T-helper 1 cell treated with Interleukin-12 subunit alpha and Interleukin-12 subunit beta and Interleukin-4 antibody, amounts not matched to agents 30 ng/mL and 1 ng/mL, for 36 hours (primary cell): ENCODE measurements at regions not wholly inside any gene's neighbourhood (a gene's known extent, or its start where the extent isn't known, plus 50 kb on each side); places are given as distances from the start of the nearest gene placed in this dataset.
"Not testable (repeated sequence)": the region's sequence is repeated elsewhere in the genome, so short reads cannot be mapped to it uniquely, and the experiment has no call there.

Source experiments
- intact Hi-C: fragments of 100-400 bp; cut with micrococcal nuclease; formaldehyde crosslinking; loops from one replicate; pipeline ENCODE4 v1.15.1; 2024

DNA sequence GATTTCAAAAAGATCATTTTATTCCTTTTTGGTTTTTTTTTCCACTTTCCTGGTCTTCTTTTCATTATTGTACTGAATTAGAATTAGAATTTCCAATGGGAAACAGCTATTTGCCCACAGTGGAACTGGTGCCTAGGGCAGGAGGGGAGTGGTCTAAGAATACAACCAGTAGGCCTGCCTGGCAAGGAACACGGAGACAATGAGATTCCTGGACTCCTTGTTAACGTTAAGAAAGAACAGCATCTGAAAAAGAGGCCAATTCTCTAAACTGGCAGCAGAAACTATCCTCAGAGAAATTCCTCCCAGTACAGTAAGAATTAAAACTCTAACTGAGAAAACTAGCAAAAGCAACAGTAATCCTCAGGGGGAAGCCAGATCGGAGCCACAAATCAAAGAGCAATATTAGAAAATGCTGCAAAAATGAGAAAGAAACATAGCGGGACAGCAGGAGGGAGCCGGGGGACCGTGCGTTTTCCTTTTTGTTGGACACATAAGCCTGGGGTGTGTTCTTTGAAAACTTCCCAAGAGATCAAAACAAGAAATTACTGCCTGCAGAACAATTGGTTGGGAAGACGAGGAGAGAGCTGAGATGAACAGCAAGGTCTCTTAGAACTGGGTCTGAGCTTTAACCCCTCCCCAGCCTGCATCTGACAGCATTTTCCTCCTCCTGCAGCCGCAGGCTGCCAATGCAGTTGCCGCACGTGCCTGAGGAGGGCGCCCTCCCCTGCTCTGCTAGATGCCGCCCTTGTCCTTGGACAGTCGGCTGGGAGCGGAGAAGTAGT lies 776.0 kb downstream of the TSN start:
- intact Hi-C loops = no loop called here

DNA sequence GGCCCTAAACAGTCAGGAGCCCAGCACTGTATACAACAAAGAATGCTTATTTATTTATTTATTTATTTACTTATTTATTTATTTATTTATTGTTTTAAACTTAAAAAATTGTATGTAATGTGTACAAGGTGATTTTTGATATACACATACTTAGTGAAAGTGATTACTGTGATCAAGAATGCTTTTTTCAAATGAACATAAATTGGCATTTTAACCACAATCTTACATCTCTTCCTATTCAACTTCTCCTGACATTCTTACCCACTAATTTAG lies 776.6 kb downstream of the TSN start:
- intact Hi-C loops = no loop called here

DNA sequence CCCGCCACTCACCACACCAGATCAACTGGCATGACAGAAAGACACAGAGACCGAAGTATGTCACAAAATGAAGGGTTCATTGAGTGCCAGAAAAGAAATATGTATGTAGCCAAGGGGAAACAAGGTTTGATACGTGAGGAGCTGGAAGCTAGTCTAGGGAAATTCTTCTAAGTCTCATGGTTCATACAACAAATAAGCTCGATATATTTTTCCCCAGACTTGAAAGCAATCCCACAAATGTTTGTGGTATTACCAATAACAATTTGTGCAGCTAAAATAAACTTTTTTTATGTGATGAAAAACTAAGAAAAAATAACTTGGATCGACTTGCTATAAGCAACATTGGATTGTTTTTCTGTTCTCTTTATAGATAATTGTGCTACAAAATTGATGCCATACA lies 777.0 kb downstream of the TSN start:
- intact Hi-C loops = no loop called here

DNA sequence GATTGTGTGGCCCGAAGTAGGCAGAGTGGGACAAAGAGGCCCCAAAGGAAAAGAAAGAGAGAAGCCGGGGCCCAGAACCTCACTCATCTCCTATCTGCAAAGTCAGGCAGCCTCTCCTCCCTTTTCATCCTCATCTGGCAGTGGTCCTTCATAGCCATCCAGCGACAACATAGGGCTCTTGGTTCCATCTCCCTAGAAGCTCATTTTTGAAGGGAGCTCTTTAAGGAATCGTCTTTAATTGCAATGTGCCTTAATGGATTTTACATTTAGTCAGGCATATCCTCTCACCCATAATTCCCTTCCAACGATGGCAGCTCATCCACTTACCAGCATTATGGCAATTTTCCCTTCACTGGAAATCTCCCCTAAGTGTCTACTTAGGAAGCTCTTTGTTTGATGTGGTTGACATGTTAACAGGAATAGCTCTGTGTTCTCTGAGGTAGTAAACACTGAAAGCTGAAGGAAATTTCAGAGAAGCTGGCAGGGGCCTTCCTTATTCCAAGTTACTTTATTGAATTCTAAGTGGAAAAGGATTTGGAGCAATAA lies 780.6 kb downstream of the TSN start:
- intact Hi-C loops = no loop called here

DNA sequence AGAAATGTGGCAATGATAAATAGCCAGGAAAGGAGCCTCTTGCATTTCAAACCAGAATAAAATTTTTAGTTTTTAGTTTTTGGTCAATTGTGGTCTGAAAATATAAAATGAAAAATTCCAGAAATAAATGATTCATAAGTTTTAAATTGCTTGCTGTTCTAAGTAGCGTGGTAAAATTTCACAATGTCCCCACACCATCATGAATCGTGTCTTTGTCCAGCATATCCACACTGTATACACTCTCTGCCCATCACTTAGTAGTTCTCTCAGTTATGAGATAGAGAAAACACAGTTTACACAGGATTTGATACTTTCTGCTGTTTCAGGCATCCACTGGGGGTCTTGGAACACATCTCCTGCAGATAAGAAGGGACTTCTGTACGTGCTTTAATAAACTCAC lies 783.9 kb downstream of the TSN start:
- intact Hi-C loops = no loop called here

DNA sequence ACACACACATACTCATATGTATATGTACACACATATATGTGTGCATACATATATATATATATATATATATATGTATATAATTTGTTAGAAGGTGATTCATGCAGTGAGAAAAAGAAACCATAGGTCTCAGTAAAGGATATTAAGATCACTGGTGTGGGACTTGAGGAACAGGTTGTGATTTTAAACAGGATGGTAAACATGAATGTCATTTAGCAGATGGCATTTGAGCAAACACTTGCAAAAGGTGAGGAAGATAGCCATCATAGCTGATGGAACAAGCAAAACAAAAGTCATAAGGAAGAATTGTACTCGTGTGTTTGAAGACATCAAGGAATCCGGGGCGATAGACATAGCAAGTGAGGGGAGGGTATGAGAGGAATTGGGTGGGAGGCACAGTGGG lies 784.5 kb downstream of the TSN start:
- intact Hi-C loops = no loop called here

DNA sequence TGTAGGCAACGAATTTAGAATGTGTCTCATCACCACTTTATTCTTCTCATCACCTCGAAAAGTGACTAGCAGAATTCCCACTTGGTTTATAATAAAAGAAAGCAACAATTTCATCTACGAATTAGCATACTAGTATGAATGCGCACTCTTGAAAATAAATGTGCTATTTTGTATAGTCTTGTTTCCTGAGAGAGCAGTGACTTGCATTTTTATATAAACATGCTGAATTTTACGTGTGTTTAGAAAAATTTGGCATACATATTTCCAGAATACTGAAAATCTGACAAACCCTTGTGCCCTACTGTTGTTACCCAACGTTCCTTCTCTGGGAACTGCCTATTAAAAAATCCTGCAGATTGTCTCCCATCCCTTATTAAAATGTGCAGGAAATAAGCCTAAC lies 786.8 kb downstream of the TSN start:
- intact Hi-C loops = no loop called here

DNA sequence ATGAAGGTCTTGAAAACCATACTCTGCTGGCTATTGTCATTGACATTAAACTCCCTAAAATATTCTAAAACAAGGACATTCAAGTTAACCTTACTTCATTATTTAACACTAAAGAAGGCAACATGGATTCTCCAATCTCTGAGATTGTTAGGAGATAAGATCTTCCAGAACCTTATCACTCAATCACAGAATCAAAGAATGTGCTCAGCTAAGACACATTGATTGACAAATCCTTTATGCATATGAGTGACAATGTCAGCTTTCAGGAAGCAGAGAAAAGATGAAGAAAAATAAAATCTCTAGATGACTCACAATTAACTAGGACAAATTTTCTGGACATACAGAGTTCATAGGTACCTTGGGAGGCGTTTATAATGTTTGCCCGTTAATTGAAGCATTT lies 787.2 kb downstream of the TSN start:
- intact Hi-C loops = no loop called here

DNA sequence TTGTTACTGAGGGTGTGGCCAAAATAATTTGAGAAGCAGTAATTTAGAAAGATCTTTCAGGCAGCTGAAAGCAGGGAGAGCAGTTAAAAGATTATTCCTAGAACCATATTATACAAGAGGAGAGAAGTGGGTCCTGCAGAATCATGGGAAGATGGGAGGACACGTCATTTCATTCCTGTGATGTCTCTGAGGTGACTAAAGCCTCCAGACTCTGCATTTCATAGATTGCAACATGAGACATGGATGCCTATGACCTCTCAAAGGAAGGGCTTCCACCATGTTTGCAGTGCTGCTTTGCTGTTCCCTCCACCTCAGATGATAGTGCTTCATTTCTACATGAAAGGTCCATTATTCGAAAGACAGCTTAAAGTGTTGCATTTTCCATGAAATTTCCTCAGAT lies 788.4 kb downstream of the TSN start:
- intact Hi-C loops = no loop called here

DNA sequence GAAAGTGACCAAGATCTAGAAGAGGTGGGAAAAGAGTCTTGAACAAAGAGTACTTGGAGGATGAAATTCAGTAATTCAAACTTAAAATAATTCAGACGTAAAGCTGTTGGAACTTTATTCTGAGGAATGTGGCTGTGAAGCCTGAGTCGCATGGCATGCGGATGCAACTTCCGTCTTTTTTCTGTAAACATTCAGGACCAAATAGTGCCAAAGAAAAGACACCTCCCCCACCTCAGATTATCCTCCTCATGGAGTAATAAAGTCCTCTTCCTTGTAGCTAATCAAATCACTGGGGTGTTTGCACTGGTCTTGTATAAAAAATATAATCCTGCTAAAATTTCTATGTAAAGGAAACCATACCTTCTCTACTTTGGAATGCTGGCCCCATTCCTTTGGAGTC lies 790.4 kb downstream of the TSN start:
- intact Hi-C loops = no loop called here

DNA sequence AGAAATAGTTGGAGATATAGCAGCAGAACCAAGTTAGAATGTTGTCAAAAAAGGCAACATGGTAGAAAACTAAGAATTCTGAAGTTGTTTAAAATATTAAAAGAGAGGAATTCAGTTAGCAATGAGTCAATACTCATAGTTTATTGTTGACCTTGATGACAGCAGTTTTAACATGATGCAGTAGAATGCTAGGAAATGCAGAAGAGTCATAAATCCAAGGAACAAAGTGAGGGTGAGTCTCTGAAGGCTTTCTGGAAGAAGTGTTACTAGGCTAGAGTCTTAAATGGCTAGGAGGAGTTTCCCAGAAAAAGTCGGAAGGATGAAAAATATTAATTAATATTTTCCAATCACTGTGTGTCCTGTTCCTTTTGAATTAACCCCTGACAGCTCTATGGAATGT lies 807.3 kb downstream of the TSN start:
- intact Hi-C loops = no loop called here

DNA sequence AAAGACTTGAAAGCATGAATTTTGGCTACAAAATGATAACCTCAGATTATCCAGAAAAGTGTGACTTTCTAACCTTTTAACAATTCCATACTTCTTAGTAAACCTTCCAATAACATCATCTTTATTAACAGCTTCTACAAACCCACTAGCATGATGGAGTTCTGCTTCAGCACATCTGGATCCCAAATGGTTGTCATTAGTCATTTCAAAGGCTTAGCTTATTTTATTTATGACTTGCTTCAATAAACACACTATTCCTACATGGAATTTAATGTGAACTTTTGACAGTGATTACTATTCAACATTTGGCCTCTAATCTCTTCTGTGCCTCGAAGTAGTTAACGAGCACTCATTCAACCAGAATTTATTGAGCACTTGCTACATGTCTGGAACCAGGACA lies 808.3 kb downstream of the TSN start:
- intact Hi-C loops = no loop called here

DNA sequence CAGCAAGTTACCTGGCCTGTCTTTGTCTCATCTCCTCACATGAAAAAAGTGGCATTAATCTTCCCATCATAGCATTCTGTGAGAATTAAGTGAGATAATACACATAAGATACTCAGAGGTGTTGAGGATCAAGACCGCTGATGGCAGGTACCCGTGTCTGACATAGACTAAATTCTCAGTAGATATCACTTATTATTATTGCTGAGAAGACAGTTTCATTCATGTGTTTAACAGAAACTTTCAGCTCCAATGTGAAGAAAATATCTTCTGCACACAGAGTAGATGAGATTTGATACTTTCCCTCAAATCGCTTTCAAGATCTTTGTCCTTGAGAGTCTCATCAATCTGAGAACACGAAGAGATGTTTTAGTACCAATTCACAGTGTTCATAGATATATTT lies 809.4 kb downstream of the TSN start:
- intact Hi-C loops = no loop called here

DNA sequence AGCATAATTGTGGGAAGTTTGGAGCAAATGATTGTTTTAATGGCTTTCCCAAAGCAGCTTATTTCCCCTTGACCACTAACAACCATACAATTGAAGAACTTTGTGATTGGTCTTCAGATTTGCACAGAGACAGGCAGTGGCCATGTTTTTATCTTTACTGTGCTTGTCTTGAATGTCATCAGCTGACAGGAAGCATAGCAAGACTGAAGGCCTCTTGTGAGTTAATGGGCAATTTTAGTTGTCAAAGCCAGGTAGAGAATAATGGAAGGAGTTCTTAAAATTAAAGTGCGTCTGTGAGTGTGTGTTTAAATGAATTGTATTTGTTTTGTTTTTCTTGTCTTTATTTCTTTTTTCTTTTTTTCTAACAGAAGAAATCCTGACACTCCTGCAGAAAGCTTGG lies 809.9 kb downstream of the TSN start:
- intact Hi-C loops = no loop called here

DNA sequence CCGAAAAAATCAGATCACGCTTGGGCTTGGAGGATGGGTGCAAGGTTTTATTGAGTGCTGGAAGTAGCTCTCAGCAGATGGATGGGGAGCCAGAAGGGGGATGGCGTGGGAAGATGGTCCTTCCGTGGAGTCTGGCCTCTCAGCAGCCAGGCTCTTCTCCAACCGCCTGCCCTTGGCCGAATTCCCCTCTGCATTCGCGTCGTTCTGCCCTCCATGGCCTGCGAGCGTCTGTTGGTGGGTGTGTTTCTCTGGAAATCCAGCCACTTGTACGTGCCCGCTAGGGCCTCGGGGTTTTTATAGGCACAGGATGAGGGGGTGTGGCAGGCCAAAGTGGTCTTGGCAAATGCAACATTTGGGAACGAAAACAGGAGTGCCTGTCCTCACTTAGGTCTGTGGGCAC lies 815.2 kb downstream of the TSN start:
- intact Hi-C loops = no loop called here

DNA sequence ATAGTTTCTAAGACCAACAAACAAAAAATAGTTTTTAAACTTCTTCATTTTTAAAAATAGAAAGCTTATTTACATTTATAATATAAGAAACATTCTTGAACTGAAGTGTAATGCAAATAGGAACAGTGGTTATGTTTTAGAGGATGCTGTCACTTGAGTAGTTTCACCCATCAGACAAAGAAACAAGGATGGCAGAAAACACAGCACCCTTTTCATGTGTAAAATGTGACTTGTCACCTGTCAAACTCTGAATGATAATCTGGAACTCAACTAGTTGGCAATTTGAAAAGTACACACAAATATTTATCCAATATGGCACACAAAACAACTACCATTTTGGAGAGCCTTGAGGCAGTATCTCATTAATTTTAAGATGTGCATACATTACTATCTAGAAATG lies 816.0 kb downstream of the TSN start:
- intact Hi-C loops = not testable (repeated sequence)

DNA sequence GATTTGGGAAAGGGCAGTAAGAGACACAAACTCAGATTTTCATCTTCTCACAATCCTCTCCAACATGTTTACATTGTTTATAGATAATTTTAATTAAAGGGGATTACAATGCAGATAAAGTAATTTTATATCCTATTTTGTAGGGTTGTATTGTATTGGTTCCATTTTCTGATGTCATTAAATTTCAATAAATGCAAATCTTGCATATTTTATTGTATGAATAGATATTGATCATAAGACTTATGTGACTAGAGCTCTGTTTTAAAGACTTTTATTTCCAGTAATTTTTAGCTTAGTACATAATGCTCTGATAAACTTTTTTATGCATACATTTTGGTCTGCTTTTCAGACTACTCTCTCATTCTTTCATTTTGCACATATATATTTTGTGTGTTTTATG lies 819.6 kb downstream of the TSN start:
- intact Hi-C loops = no loop called here

DNA sequence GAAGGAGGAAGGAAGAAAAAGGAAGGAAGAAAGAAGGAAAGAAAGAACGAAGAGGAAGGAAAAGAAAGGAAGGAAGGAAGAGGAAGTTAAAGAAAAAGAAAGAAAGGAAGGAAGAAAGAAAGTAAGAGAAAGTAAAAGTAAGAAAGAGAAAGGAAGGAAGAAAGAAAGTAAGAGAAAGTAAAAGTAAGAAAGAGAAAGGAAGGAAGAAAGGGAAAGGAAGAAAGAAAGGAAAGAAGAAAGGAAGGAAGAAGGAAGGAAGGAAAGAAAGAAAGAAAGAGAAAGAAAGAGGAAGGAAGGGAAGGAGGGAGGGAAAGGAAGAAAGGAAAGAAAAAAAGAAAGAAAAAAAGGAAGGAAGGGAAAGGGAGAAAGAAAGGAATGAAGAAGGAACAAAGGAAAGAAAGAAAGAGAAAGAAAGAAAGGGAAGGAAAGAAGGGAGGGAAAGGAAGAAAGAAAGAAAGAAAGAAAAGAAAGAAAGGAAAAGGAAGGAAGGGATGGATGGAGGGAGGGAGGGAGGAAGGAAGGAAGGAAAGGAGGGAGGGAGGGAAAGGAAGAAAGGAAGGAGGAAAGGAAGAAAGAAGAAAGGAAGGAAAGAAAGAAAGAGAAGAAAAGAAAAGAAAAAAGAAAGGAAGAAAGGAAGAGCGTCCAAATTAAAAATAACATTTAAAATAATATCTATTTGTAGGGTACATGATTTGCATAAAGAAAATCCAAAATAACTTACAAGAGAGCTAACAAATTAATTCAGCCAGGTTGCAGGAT lies 827.9 kb downstream of the TSN start:
- intact Hi-C loops = no loop called here

DNA sequence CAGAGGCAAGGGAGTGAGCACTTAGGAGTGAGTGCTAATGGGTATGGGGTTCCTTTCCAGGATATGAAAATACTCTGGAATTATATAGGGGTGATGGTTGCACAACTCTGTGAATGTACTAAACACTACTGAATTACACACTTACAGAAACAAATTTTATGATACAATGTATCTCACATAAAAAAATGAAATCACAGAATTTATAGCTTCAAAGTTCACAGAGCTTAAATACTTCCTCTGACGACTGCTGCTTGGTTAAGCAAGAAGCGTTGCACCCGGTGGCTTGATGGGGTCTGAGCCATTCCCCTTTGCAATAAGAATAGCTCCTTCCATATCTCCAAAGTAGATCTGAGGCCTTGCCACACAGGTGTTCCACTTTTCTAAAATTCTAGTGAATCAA lies 835.1 kb downstream of the TSN start:
- intact Hi-C loops = no loop called here

DNA sequence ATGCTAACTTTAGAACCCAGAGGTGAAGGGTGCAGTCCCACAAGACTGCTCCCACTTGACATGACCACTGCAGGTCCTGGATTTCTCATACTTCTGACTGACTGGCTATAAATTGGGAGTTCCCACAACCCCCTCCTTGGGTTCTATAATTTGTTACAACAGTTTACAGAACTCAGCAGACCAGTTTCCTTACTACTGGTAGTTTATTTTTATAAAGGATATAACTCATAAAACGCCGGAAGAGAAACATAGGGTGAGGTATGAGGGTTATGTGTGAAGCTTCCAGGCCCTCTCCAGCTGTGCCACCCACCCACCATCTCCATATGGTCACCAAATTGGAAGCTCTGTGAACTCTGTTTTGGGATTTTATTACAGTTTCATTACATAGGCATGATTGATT lies 839.6 kb downstream of the TSN start:
- intact Hi-C loops = no loop called here

DNA sequence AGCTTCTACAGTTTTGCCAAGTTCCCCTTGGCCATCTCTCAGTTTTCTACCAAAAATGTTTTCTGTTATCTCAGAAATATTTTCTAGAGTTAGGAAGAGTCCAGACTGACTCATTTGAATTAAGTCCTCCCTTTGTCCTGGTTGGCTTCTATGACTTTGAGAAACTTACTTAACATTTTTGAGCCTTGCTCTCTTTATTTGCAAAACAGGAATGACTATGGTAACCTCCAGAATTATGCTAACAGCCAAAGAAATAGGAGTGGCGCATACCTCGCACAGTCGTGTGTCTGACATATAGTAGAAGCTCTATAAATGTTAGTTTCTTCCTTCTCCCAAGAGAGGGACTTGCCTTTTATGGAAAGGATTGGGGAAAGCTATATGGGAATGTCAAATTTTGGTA lies 841.1 kb downstream of the TSN start:
- intact Hi-C loops = no loop called here

DNA sequence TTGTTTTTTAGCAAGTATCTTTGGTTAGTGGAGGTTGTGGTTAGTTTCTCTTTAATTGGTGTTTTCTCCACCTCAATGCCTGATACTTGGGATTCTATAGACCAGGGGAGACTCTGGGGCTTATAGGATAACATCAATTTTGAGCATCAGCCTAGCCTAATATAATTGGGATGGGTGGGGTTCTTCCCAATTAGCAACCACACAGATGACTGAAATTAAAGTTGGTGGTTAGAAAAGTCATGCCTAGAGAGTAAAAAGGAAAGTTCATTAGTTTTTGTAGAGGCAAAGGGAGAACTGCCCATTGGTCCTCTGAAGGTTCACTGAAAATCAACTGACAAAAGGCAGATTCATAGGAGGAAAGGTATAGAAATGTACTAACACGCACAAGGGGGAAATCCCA lies 843.3 kb downstream of the TSN start:
- intact Hi-C loops = no loop called here

DNA sequence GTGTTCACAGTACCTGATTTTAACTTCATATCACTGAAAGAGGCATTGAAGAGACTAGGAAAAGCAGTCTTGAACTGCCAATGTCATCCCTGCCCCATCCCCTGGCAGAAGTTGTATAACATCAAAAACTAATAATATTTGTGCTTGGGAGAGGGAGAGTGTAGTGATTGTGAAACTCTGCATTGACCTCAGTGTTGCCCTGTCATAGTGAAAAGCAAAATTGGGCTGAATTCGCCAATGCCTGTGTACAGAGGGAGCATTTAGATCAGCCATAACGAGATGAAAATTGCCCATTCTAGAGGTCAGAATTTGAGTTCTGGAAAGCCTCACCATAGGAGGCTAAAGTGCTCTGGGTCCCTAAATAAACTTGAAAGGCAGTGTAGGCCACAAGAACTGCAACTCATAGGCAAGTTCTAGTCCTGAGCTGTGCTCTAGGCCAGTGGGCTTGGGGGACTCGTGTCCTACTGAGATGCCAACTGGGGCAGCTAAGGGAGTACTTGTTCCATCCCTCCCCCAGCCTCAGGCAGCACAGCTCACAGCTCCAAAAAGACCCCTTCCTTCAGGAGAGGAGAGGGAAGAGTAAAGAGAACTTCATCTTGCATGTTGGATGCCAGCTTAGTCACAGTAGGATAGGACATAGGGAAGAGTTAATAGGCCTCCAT lies 855.6 kb downstream of the TSN start:
- intact Hi-C loops = no loop called here
